Thyroid gland (tissue), 4 donors: ENCODE measurements at regions not wholly inside any gene's neighbourhood (a gene's known extent, or its start where the extent isn't known, plus 50 kb on each side); places are given as distances from the start of the nearest gene placed in this dataset.
A peak's percentile ranks its signal among the peaks of the same experiment; 100 is the strongest.

ENCODE experiments used
- DNase-seq, 2 donors: peaks; one replicate each; pipeline ENCODE4 v3.0.0-alpha.2; 2019
- H3K27ac ChIP-seq, 3 donors: fragments of 200-600 bp; sonication (generic); 1 replicate in 2 of 3; 2 replicates in 1 of 3; pipeline ENCODE4 v1.5.1; 2016 to 2019; ENCODE audit warnings: mild to moderate bottlenecking in 1 of 3, moderate library complexity in 1 of 3
- H3K27me3 ChIP-seq: fragments of 200-600 bp; sonication (generic); one replicate; pipeline ENCODE4 v1.5.1; 2019
- H3K36me3 ChIP-seq, 2 donors: fragments of 200-600 bp; sonication (generic); one replicate each; pipeline ENCODE4 v1.5.1; 2016 to 2019
- H3K4me1 ChIP-seq, 2 donors: fragments of 200-600 bp; sonication (generic); one replicate each; pipeline ENCODE4 v1.5.1; 2017 to 2019
- H3K4me3 ChIP-seq, 3 donors: fragments of 200-600 bp; sonication (generic); replicated peaks in 1 of 3; 1 replicate in 2 of 3; 2 replicates in 1 of 3; pipeline ENCODE4 v1.5.1; 2016; ENCODE audit warnings: mild to moderate bottlenecking in 1 of 3
- H3K9me3 ChIP-seq: fragments of 200-600 bp; sonication (generic); one replicate; pipeline ENCODE4 v1.5.1; 2017
- POLR2A ChIP-seq, 2 donors: fragments of 450-650 bp; IDR thresholded peaks; one replicate each; pipeline ENCODE4 v1.6.1; 2017; ENCODE audit warnings: antibody characterized with exemption in 2 of 2, mild to moderate bottlenecking in 2 of 2, moderate library complexity in 1 of 2
- WGBS, 2 donors: methylation state at CpG; one replicate each; pipeline ENCODE4 v1.1.5; 2017; 5-methylcytosine and 5-hydroxymethylcytosine counted together
- intact Hi-C: fragments of 100-400 bp; cut with DNase I; formaldehyde crosslinking; loops from one replicate; pipeline ENCODE4 v1.15.1; 2023
- TF ChIP-seq, protein P1 (sequence below), 6 experiments: fragments of 200-600 bp in 3 of 6; fragments of 450-650 bp in 3 of 6; sonication (generic) in 3 of 6; IDR thresholded peaks; one replicate each; pipeline ENCODE4 v1.5.1; 2016 to 2019; ENCODE audit warnings: antibody characterized with exemption in 6 of 6, mild to moderate bottlenecking in 2 of 6, inconsistent platforms in 1 of 6, moderate library complexity in 1 of 6

DNA sequence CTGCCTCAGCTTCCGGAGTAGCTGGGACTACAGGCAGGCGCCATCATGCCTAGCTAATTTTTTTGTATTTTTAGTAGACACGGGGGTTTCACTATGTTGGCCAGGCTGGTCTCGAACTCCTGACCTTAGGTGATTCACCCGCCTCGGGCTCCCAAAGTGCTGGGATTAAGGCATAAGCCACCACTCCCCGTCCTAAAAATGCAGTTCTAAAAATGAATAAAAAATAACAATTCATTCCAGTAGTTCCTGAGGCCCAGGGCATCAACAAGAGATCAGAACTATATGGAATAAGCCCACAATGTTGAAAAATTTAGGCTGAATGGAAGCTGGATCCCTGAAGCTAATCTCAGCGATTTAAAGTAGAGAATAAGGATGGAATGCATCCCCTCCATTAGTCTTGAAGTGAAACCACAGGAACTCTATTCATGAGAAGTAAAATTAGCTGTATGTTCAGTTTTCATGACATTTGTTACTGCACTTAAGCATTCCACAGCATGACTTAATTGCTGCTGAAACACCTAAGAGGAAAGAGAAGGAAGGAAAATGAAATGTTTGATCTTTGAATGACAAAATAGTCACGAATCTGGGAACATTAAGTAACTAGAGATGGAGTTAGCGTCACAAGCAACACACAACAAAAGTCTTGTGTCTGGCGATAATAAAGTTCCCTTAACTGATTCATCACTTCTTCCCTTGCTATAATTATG lies 80.4 kb upstream of the RIPOR2 start:
- H3K9me3 ChIP-seq = no peaks in the 10 kb centered on the region
- TF ChIP-seq, protein P1, sequence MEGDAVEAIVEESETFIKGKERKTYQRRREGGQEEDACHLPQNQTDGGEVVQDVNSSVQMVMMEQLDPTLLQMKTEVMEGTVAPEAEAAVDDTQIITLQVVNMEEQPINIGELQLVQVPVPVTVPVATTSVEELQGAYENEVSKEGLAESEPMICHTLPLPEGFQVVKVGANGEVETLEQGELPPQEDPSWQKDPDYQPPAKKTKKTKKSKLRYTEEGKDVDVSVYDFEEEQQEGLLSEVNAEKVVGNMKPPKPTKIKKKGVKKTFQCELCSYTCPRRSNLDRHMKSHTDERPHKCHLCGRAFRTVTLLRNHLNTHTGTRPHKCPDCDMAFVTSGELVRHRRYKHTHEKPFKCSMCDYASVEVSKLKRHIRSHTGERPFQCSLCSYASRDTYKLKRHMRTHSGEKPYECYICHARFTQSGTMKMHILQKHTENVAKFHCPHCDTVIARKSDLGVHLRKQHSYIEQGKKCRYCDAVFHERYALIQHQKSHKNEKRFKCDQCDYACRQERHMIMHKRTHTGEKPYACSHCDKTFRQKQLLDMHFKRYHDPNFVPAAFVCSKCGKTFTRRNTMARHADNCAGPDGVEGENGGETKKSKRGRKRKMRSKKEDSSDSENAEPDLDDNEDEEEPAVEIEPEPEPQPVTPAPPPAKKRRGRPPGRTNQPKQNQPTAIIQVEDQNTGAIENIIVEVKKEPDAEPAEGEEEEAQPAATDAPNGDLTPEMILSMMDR (IDR thresholded peaks at IDR 0.05) = no peak
- no peak for TF ChIP-seq POLR2A (IDR thresholded peaks at IDR 0.05)
- no peak for DNase-seq
- H3K27ac ChIP-seq = no peak overlapping the region
- no peaks in the 10 kb centered on the region for H3K27me3 ChIP-seq
- no peak overlapping the region for H3K4me3 ChIP-seq
- WGBS, 2 donors = 86 to 90% methylated on average over 11 of the region's 11 CpGs
- intact Hi-C loops = no loop called here
- peaks cover 0 to 20% of the 10 kb centered on the region in 2 donors for H3K4me1 ChIP-seq
- no peaks in the 10 kb centered on the region for H3K36me3 ChIP-seq

DNA sequence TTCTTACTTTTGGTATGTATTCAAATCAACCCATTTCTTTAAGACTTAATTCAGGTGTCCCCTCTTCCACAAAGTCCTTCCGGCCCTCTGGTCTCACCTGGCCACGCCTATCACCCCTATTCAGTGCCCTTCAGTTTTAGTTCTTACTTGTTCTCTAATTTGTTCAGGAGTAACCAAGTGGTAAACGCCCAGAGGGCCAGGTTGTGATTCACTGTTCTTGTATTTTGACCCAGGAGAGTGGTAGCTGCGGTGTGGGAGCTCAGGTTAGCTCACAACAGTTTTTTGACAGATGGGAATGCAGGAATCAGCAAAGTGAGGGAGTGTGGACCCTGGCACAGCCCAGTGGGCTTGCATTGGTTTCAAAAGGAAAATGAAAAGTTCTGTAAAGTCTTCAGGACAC lies 81.7 kb upstream of the RIPOR2 start:
- WGBS, 2 donors = 76 to 78% methylated on average over 4 of the region's 4 CpGs
- peak overlapping the region in 1 of 3 donors; percentile 34 for H3K27ac ChIP-seq
- TF ChIP-seq, protein P1 (IDR thresholded peaks at IDR 0.05) = no peak
- no peak for TF ChIP-seq POLR2A (IDR thresholded peaks at IDR 0.05)
- H3K36me3 ChIP-seq = no peaks in the 10 kb centered on the region
- no peaks in the 10 kb centered on the region for H3K9me3 ChIP-seq
- H3K4me1 ChIP-seq = peaks cover 0 to 20% of the 10 kb centered on the region in 2 donors
- no peak overlapping the region for H3K4me3 ChIP-seq
- no peaks in the 10 kb centered on the region for H3K27me3 ChIP-seq
- DNase-seq = no peak
- intact Hi-C loops = no loop called here

DNA sequence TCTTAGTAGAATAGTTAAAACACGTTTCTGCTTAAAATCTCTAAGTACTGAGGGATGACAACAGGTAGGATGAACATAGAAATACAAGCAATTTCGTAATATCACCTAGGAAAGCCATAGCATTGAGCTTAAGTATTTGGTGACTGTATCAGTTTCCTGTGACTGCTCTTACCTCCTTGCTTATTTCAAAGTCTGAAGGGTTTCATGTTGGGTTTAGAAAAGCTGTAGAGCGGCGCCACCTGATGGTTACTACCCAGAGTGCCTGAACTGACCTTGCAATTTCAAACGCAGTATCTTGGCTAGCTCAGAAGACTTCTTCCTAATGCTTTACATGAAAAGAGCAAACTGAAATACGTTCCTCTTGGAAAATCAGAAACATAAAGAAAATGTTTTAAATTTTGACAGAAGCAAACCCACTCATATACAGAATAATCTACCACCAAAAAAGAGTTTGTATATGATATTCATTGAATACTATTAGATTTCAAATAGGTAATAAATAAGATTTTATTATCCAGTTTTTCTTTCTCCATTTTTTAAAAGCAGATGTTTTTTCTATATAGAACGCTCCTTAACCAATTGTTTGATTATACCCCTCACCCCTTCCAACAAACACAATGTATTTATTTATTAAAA lies 82.3 kb upstream of the RIPOR2 start:
- WGBS, 2 donors = 58 to 61% methylated on average over 7 of the region's 7 CpGs
- Histone ChIP-seq H3K4me1 (peaks cover 0 to 20% of the 10 kb centered on the region in 2 donors), H3K27me3 (no peaks in the 10 kb centered on the region), H3K27ac (peak overlapping the region in 1 of 3 donors; percentile 34), H3K36me3 (no peaks in the 10 kb centered on the region), H3K9me3 (no peaks in the 10 kb centered on the region), H3K4me3 (no peak overlapping the region)
- intact Hi-C loops = no loop called here
- no peak for TF ChIP-seq POLR2A (IDR thresholded peaks at IDR 0.05)
- TF ChIP-seq, protein P1 (IDR thresholded peaks at IDR 0.05) = peak in 3 of 6 experiments; percentile 19 to 43 (median 29)
- peak; percentile 25 to 27 for DNase-seq

- TF ChIP-seq, protein P1 (IDR thresholded peaks at IDR 0.05) = no peak
- no peak for TF ChIP-seq POLR2A (IDR thresholded peaks at IDR 0.05)
- Histone ChIP-seq H3K4me1 (peaks cover 0 to 20% of the 10 kb centered on the region in 2 donors), H3K36me3 (no peaks in the 10 kb centered on the region), H3K27me3 (no peaks in the 10 kb centered on the region), H3K27ac (no peak overlapping the region), H3K9me3 (no peaks in the 10 kb centered on the region), H3K4me3 (no peak overlapping the region)
- no peak for DNase-seq
- WGBS, 2 donors = 86% methylated on average over 4 of the region's 4 CpGs
- intact Hi-C loops = no loop called here
Measured at GRCh38 chr6:25018568-25018954, 82.8 kb upstream of the RIPOR2 start.

GRCh38 chr6:25022140-25022553 lies 86.4 kb upstream of the RIPOR2 start:
- intact Hi-C loops = no loop called here
- WGBS, 2 donors = 88 to 93% methylated on average over 3 of the region's 3 CpGs
- Histone ChIP-seq H3K4me3 (no peak overlapping the region), H3K36me3 (no peaks in the 10 kb centered on the region), H3K9me3 (no peaks in the 10 kb centered on the region), H3K27ac (no peak overlapping the region), H3K27me3 (no peaks in the 10 kb centered on the region), H3K4me1 (peaks cover 18 to 28% of the 10 kb centered on the region in 2 donors)
- DNase-seq = no peak
- TF ChIP-seq, protein P1 (IDR thresholded peaks at IDR 0.05) = no peak
- TF ChIP-seq POLR2A (IDR thresholded peaks at IDR 0.05) = no peak
